ENCODE measurements at regions not wholly inside any gene's neighbourhood (a gene's known extent, or its start where the extent isn't known, plus 50 kb on each side); places are given as distances from the start of the nearest gene placed in this dataset.
"Not testable (repeated sequence)": the region's sequence is repeated elsewhere in the genome, so short reads cannot be mapped to it uniquely, and the experiment has no call there.

DNA sequence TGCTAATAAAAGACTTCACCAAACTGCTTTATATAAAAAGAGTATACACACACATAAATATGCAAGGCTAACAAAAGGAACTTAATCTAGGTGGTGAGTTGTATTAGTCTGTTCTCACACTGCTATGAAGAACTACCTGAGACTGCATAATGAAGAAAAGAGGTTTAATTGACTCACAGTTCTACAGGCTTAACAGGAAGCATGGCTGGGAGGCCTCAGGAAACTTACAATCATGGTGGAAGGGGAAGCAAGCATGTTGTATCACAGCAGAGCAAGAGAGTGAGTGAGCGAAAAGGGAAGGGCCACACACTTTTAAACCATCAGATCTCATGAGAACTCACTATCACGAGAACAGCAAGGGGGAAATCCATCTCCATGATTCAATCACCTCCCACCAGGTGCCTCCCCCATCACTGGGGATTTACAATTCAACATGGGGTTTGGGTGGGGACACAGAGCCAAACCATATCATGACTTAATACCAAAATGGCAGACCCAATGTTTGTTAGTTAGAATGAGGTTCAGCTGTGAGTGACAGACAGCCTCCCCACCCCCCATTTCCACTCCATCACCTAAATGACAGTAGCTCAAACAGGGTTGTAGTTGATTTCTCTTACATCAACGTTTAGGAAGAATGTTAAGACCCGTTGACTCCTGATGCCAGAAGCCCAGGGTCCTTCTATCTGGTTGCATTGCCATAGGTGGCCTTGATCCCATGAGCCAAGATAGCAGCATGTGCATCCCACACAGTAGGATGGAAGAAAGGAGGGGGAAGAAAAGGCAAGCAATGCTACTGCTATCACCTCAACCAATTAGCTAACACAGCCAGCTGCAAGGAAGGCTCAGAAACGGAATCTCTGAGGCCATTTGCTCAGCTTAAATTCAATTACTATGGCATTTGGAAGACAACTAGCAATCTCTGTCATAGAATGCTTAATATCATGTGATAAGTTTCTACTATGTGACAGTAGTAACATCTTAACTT is 77.0 kb downstream of the CCDC71L start:
- DNase-seq (ENCODE audit: low read depth in 3 of 3): no peak

- no peak for DNase-seq (ENCODE audit: low read depth in 3 of 3)
These were observed 77.9 kb downstream of the CCDC71L start for GRCh38 chr7:106583100-106583499.

DNA sequence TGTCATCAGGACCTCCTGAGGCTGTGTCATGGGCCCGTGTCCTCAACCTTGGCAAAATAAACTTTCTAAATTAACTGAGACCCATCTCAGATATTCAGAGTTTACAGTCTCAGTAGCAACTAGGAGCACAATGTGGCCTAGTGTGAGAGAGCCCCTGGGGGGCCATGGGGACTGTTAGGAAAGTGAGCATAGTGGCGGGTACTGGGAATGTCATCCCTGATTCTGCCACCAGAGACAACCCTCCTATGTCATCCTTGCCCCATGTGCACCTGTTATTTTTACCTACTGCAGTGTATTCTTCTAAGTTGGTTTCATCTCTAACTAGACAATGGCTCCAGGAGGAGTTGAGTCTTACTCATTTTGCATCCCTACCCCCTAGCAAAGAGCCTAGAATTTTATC is 78.6 kb downstream of the CCDC71L start:
- DNase-seq (ENCODE audit: low read depth in 3 of 3): no peak

GRCh38 chr7:106579086-106579485 is 81.9 kb downstream of the CCDC71L start:
- not testable (repeated sequence) for DNase-seq (ENCODE audit: low read depth in 3 of 3)

- DNase-seq (ENCODE audit: low read depth in 3 of 3): no peak
These were observed 85.7 kb downstream of the CCDC71L start for GRCh38 chr7:106575138-106575823.

- DNase-seq (ENCODE audit: low read depth in 3 of 3): no peak
These were observed 87.2 kb downstream of the CCDC71L start for GRCh38 chr7:106573738-106574137.

DNA sequence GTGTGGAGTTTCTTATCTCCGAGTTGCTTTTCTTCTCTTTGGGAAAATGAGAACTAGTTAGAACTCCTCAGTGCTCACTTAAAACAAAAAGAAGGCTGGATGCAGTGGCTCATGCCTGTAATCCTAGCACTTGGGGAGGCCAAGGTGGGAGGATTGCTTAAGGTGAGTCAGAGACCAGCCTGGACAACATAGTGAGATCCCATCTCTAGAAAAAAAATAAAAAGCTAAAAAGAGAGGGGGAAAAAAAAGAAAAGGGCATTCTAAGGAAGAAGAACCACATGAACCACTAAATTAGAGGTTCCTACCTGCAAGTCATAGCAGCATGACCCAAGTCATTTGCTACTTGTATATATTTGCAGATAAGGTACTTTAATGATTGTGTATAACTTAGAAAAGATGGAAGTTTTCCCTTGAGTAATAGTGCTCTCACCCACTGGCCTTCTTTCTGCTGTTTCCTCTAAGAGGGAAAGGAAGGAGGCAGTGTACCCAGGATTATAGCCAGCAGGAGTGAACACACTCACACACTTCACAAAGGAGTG is 87.8 kb downstream of the CCDC71L start:
- DNase-seq (ENCODE audit: low read depth in 3 of 3): no peak

DNA sequence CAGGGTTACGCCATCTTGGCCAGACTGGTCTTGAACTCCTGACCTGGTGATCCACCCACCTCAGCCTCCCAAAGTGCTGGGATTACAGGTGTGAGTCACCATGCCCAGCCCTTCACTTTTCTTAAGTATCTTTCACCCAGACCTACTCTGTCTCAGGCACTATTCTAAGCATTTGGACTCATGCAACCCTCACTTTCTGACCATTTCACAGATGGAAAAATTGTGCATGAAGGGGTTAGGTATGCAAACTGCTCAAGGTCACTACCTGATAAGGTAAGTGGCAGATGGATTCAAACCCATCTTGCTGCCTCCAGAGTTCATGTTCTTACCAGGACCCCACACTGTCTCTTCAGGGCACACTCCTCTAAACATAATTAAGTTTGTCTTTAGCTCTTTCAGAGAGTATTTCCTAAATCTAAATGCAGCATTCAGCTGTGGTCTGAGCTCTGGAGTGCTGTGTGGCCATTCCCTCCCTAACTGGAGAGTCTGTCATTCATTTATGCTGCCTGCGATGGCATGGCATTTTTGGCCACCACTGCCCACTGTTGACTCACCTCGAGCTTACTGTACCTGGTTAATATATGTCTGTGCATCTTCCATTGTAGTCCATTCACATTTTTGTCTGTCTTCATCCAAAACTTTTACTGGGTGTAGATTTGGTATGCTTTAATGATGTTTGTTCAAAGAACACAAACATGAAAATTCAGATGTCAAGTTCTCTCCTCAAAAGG is 88.4 kb downstream of the CCDC71L start:
- no peak for DNase-seq (ENCODE audit: low read depth in 3 of 3)

- DNase-seq (ENCODE audit: low read depth in 3 of 3): no peak
These were observed 89.4 kb downstream of the CCDC71L start for GRCh38 chr7:106571563-106571962.

DNA sequence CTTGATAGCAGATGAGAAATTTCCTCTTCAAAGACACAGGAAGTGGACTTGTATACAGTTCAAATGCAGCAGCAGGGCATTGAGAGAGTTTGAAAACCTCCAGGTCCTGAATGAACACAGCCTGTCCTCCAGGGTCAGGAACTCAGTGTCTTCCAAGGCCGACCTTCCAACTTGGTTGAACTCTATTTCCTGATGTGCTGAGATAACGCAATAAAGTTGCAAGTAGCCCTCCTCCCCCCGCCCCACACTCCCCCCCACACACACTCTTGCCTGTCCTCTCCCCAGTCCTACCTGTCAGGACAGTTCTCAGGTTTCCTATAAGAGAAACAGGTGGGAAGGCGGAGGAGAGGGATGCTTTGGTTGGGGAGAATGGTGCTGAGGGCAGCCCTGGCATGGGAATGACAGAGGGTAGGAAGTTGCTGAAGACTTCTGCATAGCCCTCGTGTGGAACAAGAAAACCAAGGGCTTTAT is 90.0 kb downstream of the CCDC71L start:
- no peak for DNase-seq (ENCODE audit: low read depth in 3 of 3)

GRCh38 chr7:106570146-106570545 is 90.8 kb downstream of the CCDC71L start:
- no peak for DNase-seq (ENCODE audit: low read depth in 3 of 3)

DNA sequence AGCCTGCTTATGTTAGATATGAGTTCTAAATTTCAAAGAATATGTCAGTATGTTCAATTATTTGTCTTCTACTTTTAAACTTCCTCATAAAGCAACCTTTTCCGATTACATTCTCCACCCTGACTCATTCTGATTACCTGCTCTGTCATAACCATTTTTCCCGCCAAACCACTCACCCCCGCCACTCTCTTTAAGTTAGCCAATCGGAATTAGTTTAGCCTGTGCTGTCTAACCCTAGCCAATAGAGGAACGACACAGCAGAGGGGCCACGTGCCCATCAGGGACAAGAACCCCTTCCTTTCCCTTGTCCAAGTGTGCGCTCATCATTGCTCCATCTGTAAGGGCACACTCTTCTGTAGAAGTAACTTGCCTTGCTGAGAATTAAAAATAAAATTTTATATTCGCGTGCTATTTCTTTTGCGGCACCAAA is 91.4 kb downstream of the CCDC71L start:
- DNase-seq (ENCODE audit: low read depth in 3 of 3): no peak

DNA sequence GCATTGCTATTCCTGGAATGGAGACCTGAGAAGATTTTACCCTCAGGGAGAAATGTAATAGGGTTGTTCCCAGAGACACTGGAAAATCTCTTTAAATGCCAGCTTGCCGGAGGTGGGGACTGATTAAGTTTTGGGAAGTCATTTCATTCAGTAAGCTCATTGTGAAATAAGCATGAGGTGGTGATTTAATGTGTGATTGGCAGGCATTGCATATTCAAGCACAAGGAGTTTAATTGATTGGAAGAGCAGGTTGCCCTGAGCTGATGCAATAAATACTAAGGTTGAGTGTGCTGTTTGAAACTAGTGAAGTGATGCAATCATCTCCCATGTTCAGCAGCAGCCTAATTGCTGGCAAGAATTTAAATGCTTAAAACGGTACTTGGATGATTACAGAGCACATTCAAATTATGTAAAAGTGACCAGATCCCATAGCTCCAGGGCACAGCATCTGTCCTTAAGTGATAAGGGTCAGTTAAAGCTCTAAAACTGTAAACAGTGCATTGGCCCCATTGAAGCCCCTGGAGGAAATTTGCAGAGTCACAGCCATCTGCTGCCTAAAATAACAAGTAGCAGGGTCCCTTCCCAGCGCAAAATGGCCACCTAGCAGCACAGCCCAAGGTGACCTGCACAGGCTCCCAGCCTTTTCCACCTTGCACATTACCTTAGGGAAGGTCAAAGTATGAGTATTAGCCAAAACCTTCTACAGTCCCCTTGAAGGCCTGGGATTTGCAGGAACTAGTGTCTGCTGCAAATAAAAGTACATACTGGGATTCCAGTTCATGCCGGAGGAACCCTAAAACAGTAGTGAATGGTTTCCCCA is 92.1 kb downstream of the CCDC71L start:
- DNase-seq (ENCODE audit: low read depth in 3 of 3): no peak

DNA sequence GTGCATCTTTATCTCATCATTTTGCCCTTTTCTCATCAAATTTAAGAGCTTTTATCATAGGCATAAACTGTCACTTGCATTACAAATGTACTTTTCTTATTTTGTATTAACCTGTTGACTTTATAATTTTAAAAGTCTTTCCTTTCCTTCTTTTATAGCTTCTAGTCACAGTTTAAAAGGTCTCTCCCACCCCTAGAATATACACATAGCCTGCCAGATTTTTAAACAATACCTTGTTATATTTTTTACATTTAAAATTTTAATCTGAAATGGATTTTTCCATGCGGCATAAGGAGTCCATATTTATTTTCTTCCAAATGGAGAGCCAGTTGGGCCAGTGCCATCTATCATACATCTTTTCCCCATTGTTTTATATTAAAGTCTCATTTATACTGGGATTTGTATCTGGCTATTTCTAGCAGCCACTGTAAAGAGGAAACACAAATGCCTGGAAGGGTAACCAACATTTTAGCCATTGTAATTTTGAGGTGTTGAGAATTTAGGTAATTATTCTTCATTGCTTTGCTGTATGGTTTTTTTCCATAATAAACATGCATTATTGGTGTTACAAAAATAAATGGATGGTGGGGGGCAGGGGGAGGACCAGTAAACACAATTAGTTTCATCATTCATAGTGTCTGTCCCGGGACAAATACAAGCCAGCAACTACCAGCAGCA is 92.8 kb downstream of the CCDC71L start:
- no peak for DNase-seq (ENCODE audit: low read depth in 3 of 3)

GRCh38 chr7:106567204-106568001 is 93.6 kb downstream of the CCDC71L start:
- DNase-seq (ENCODE audit: low read depth in 3 of 3): not testable (repeated sequence)

DNA sequence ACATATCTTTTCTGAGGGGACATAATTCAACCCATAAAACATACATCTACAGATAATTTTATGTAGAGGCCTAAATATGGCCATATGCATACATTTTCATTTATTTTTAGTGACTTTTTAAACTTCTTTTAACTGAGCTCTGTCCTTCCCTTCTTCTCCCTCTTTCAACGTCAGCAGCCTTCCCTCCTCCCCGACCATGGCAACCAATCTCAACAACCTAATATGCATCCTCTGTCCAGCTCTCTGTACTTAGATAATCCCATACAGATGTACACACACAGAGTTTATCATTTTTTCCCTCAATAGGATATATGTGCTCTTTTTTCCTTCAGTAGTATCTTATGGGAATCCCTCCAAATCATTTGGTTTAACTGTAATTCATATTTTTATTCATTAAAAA is 94.3 kb downstream of the CCDC71L start:
- DNase-seq (ENCODE audit: low read depth in 3 of 3): no peak

GRCh38 chr7:106566196-106566595 is 94.8 kb downstream of the CCDC71L start:
- no peak for DNase-seq (ENCODE audit: low read depth in 3 of 3)

DNA sequence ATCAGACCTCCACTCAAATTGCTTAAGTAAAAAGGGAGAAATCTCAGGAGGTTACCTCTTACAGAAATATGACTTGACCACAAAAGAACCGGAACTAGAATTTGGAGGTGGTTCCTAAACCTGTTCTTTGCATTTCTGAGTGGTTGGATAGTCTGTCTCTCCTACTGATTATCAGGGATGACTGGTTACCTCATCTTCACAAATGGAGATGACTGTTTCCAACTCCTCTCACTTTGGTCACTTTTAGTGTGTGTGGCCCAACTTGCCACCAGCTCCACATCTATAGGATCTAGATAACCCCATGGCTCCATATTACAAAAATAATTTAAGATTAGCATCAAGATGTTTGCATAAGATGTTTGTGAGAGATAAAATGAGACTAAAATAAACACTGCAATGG is 95.5 kb downstream of the CCDC71L start:
- DNase-seq (ENCODE audit: low read depth in 3 of 3): no peak

GRCh38 chr7:106563466-106564150 is 97.3 kb downstream of the CCDC71L start:
- no peak for DNase-seq (ENCODE audit: low read depth in 3 of 3)
